ENCODE measurements at regions not wholly inside any gene's neighbourhood (a gene's known extent, or its start where the extent isn't known, plus 50 kb on each side); places are given as distances from the start of the nearest gene placed in this dataset.
"Not testable (repeated sequence)": the region's sequence is repeated elsewhere in the genome, so short reads cannot be mapped to it uniquely, and the experiment has no call there.

GRCh38 chr2:236355911-236356310 is 91.7 kb upstream of the ASB18 start:
- no peak for TF ChIP-seq CTCF (IDR thresholded peaks at IDR 0.05; ENCODE audit: borderline replicate concordance, extremely low read depth, insufficient read depth)
- Histone ChIP-seq H3K36me3 (ENCODE audit: control insufficient read depth in 2 of 3, insufficient read depth in 3 of 3, low read length in 3 of 3) (no peaks in the 10 kb centered on the region), H3K4me1 (ENCODE audit: control insufficient read depth in 2 of 3, insufficient read depth in 2 of 3, low read depth in 1 of 3, low read length in 3 of 3) (peaks cover 0 to 3% (median 0%) of the 10 kb centered on the region in 3 donors), H3K9me3 (ENCODE audit: control insufficient read depth in 2 of 3, insufficient read depth in 1 of 3, low read length in 3 of 3) (no peaks in the 10 kb centered on the region), H3K9ac (ENCODE audit: low read length in 3 of 3) (no peak overlapping the region), H3K27ac (ENCODE audit: low read depth in 2 of 2, low read length in 2 of 2) (no peak overlapping the region), H3K4me3 (ENCODE audit: low read length in 3 of 3) (no peak overlapping the region), H3K27me3 (ENCODE audit: control insufficient read depth, insufficient read depth, low read length) (no peaks in the 10 kb centered on the region)
- intact Hi-C loops (cut with DNase I), result no loop called here
- DNase-seq (no peak), FAIRE-seq (no peak)

GRCh38 chr2:236356321-236356720 is 92.1 kb upstream of the ASB18 start:
- H3K27me3 ChIP-seq (ENCODE audit: control insufficient read depth, insufficient read depth, low read length); DNase-seq; H3K9ac ChIP-seq (ENCODE audit: low read length in 3 of 3); H3K27ac ChIP-seq (ENCODE audit: low read depth in 2 of 2, low read length in 2 of 2); H3K36me3 ChIP-seq (ENCODE audit: control insufficient read depth in 2 of 3, insufficient read depth in 3 of 3, low read length in 3 of 3); H3K9me3 ChIP-seq (ENCODE audit: control insufficient read depth in 2 of 3, insufficient read depth in 1 of 3, low read length in 3 of 3); intact Hi-C loops (cut with DNase I); FAIRE-seq; H3K4me3 ChIP-seq (ENCODE audit: low read length in 3 of 3); H3K4me1 ChIP-seq (ENCODE audit: control insufficient read depth in 2 of 3, insufficient read depth in 2 of 3, low read depth in 1 of 3, low read length in 3 of 3): not testable (repeated sequence)

- H3K27me3 ChIP-seq (ENCODE audit: control insufficient read depth, insufficient read depth, low read length); intact Hi-C loops (cut with DNase I); FAIRE-seq: not testable (repeated sequence)
Observed at GRCh38 chr2:236358482-236358881, 94.3 kb upstream of the ASB18 start.

GRCh38 chr2:236359426-236360045 is 95.3 kb upstream of the ASB18 start:
- FAIRE-seq, result no peak
- peak in 3 of 5 donors; percentile 44 to 61 (median 49) for DNase-seq
- intact Hi-C loops (cut with DNase I), result no loop called here

More at GRCh38 chr2:236358482-236358881, 94.3 kb upstream of the ASB18 start:
- H3K27ac ChIP-seq (ENCODE audit: low read depth in 2 of 2, low read length in 2 of 2); H3K36me3 ChIP-seq (ENCODE audit: control insufficient read depth in 2 of 3, insufficient read depth in 3 of 3, low read length in 3 of 3); H3K4me1 ChIP-seq (ENCODE audit: control insufficient read depth in 2 of 3, insufficient read depth in 2 of 3, low read depth in 1 of 3, low read length in 3 of 3); H3K9ac ChIP-seq (ENCODE audit: low read length in 3 of 3); H3K4me3 ChIP-seq (ENCODE audit: low read length in 3 of 3); DNase-seq; H3K9me3 ChIP-seq (ENCODE audit: control insufficient read depth in 2 of 3, insufficient read depth in 1 of 3, low read length in 3 of 3): not testable (repeated sequence)

More at GRCh38 chr2:236359426-236360045, 95.3 kb upstream of the ASB18 start:
- TF ChIP-seq CTCF (IDR thresholded peaks at IDR 0.05; ENCODE audit: borderline replicate concordance, extremely low read depth, insufficient read depth), result no peak
- Histone ChIP-seq H3K4me3 (ENCODE audit: low read length in 3 of 3) (no peak overlapping the region), H3K9me3 (ENCODE audit: control insufficient read depth in 2 of 3, insufficient read depth in 1 of 3, low read length in 3 of 3) (no peaks in the 10 kb centered on the region), H3K9ac (ENCODE audit: low read length in 3 of 3) (no peak overlapping the region), H3K27ac (ENCODE audit: low read depth in 2 of 2, low read length in 2 of 2) (no peak overlapping the region), H3K36me3 (ENCODE audit: control insufficient read depth in 2 of 3, insufficient read depth in 3 of 3, low read length in 3 of 3) (no peaks in the 10 kb centered on the region), H3K4me1 (ENCODE audit: control insufficient read depth in 2 of 3, insufficient read depth in 2 of 3, low read depth in 1 of 3, low read length in 3 of 3) (peaks cover 0 to 3% (median 0%) of the 10 kb centered on the region in 3 donors), H3K27me3 (ENCODE audit: control insufficient read depth, insufficient read depth, low read length) (no peaks in the 10 kb centered on the region)

Measured in kidney (tissue), 13 donors.